Peyer's patch (tissue), 4 donors: ENCODE measurements at regions not wholly inside any gene's neighbourhood (a gene's known extent, or its start where the extent isn't known, plus 50 kb on each side); places are given as distances from the start of the nearest gene placed in this dataset.

Source experiments
- DNase-seq, 3 donors: peaks; one replicate each; pipeline ENCODE4 v3.0.0-alpha.2; 2017 to 2019
- H3K27ac ChIP-seq, 4 donors: fragments of 200-600 bp; sonication (generic); one replicate each; pipeline ENCODE4 v1.5.1; 2016 to 2019
- H3K27me3 ChIP-seq, 2 donors: fragments of 200-600 bp; sonication (generic); one replicate each; pipeline ENCODE4 v1.5.1; 2019
- H3K36me3 ChIP-seq, 3 donors: fragments of 200-600 bp; sonication (generic); one replicate each; pipeline ENCODE4 v1.5.1; 2016 to 2019
- H3K4me1 ChIP-seq, 4 donors: fragments of 200-600 bp; sonication (generic); one replicate each; pipeline ENCODE4 v1.5.1; 2016 to 2019
- H3K4me3 ChIP-seq, 4 donors: fragments of 200-600 bp; sonication (generic); 1 replicate in 3 of 4; 2 replicates in 1 of 4; pipeline ENCODE4 v1.5.1; 2016 to 2019; ENCODE audit warnings: mild to moderate bottlenecking in 1 of 4
- H3K9me3 ChIP-seq, 4 donors: fragments of 200-600 bp; sonication (generic); one replicate each; pipeline ENCODE4 v1.5.1; 2016 to 2019; ENCODE audit warnings: mild to moderate bottlenecking in 1 of 4
- CTCF ChIP-seq, 6 experiments: fragments of 450-650 bp in 4 of 6; fragments of 200-600 bp in 2 of 6; sonication (generic) in 1 of 6; IDR thresholded peaks; one replicate each; pipeline ENCODE4 v1.5.1; 2017 to 2019; ENCODE audit warnings: antibody characterized with exemption in 6 of 6, mild to moderate bottlenecking in 3 of 6, moderate library complexity in 1 of 6
- POLR2A ChIP-seq, 2 donors: fragments of 450-650 bp; IDR thresholded peaks; one replicate each; pipeline ENCODE4 v1.5.1; 2017; ENCODE audit warnings: antibody characterized with exemption in 2 of 2, mild to moderate bottlenecking in 2 of 2, moderate library complexity in 2 of 2

GRCh38 chrX:43580621-43581020 is 75.5 kb upstream of the MAOA start:
- H3K4me3 ChIP-seq = no peak overlapping the region
- no peaks in the 10 kb centered on the region for H3K9me3 ChIP-seq
- no peaks in the 10 kb centered on the region for H3K36me3 ChIP-seq
- no peaks in the 10 kb centered on the region for H3K4me1 ChIP-seq
- no peak for TF ChIP-seq CTCF (IDR thresholded peaks at IDR 0.05)
- no peak for TF ChIP-seq POLR2A (IDR thresholded peaks at IDR 0.05)
- H3K27ac ChIP-seq = no peak overlapping the region
- H3K27me3 ChIP-seq = no peaks in the 10 kb centered on the region
- no peak for DNase-seq

- no peak for DNase-seq
- no peaks in the 10 kb centered on the region for H3K4me1 ChIP-seq
- H3K36me3 ChIP-seq = no peaks in the 10 kb centered on the region
- no peaks in the 10 kb centered on the region for H3K27me3 ChIP-seq
- H3K27ac ChIP-seq = no peak overlapping the region
- no peaks in the 10 kb centered on the region for H3K9me3 ChIP-seq
- no peak overlapping the region for H3K4me3 ChIP-seq
- no peak for TF ChIP-seq CTCF (IDR thresholded peaks at IDR 0.05)
- TF ChIP-seq POLR2A (IDR thresholded peaks at IDR 0.05) = no peak
Observed at GRCh38 chrX:43581167-43581566, 74.9 kb upstream of the MAOA start.

GRCh38 chrX:43581888-43582539 is 74.1 kb upstream of the MAOA start:
- no peak for DNase-seq
- TF ChIP-seq CTCF (IDR thresholded peaks at IDR 0.05) (no peak), POLR2A (IDR thresholded peaks at IDR 0.05) (no peak)
- H3K27ac ChIP-seq = no peak overlapping the region
- H3K9me3 ChIP-seq = no peaks in the 10 kb centered on the region
- H3K4me3 ChIP-seq = no peak overlapping the region
- no peaks in the 10 kb centered on the region for H3K36me3 ChIP-seq
- H3K27me3 ChIP-seq = no peaks in the 10 kb centered on the region
- no peaks in the 10 kb centered on the region for H3K4me1 ChIP-seq

GRCh38 chrX:43582540-43582913 is 73.6 kb upstream of the MAOA start:
- TF ChIP-seq CTCF (IDR thresholded peaks at IDR 0.05) (no peak), POLR2A (IDR thresholded peaks at IDR 0.05) (no peak)
- no peaks in the 10 kb centered on the region for H3K27me3 ChIP-seq
- no peaks in the 10 kb centered on the region for H3K4me1 ChIP-seq
- no peaks in the 10 kb centered on the region for H3K9me3 ChIP-seq
- no peak overlapping the region for H3K27ac ChIP-seq
- no peak overlapping the region for H3K4me3 ChIP-seq
- no peaks in the 10 kb centered on the region for H3K36me3 ChIP-seq
- no peak for DNase-seq

GRCh38 chrX:43585922-43586321 is 70.2 kb upstream of the MAOA start:
- no peaks in the 10 kb centered on the region for H3K27me3 ChIP-seq
- no peaks in the 10 kb centered on the region for H3K9me3 ChIP-seq
- peak overlapping the region in 2 of 4 donors; percentile 70 to 78 for H3K27ac ChIP-seq
- no peak for DNase-seq
- TF ChIP-seq POLR2A (IDR thresholded peaks at IDR 0.05) (no peak), CTCF (IDR thresholded peaks at IDR 0.05) (no peak)
- H3K4me3 ChIP-seq = no peak overlapping the region
- H3K4me1 ChIP-seq = no peaks in the 10 kb centered on the region
- no peaks in the 10 kb centered on the region for H3K36me3 ChIP-seq

GRCh38 chrX:43586830-43587229 is 69.3 kb upstream of the MAOA start:
- peak overlapping the region in 2 of 4 donors; percentile 70 to 78 for H3K27ac ChIP-seq
- TF ChIP-seq CTCF (IDR thresholded peaks at IDR 0.05) = no peak
- no peak for TF ChIP-seq POLR2A (IDR thresholded peaks at IDR 0.05)

More at GRCh38 chrX:43586830-43587229, 69.3 kb upstream of the MAOA start:
- Histone ChIP-seq H3K27me3 (no peaks in the 10 kb centered on the region), H3K9me3 (no peaks in the 10 kb centered on the region), H3K4me3 (no peak overlapping the region), H3K4me1 (no peaks in the 10 kb centered on the region), H3K36me3 (no peaks in the 10 kb centered on the region)
- DNase-seq = peak in 1 of 3 donors; percentile 47
